CD4-positive, alpha-beta T cell (primary cell): ENCODE measurements at regions not wholly inside any gene's neighbourhood (a gene's known extent, or its start where the extent isn't known, plus 50 kb on each side); places are given as distances from the start of the nearest gene placed in this dataset.

Experiments
- ATAC-seq: fragments of 200-7000 bp; cut with Tn5 transposase; one replicate; pipeline ENCODE4 v1.10.0; 2022; ENCODE audit warnings: mild to moderate bottlenecking; ENCODE audit not compliant: poor library complexity
- CTCF ChIA-PET: fragments of 350-600 bp; sonication (Branson Sonifier 250); formaldehyde crosslinking; loops from one replicate; lab custom pipeline; 2021; ENCODE audit warnings: antibody characterized with exemption, inconsistent platforms; lab: Charles Lee
- POLR2A ChIA-PET: fragments of 350-600 bp; sonication (Branson Sonifier 250); formaldehyde crosslinking; loops from one replicate; lab custom pipeline; 2021; ENCODE audit warnings: antibody characterized with exemption, inconsistent platforms; lab: Charles Lee
- DNase-seq, 14 experiments: peaks; one replicate each; pipeline ENCODE4 v3.0.0-alpha.2; 2013 to 2020; ENCODE audit warnings: mixed read lengths in 2 of 14
- H3K27ac ChIP-seq, 2 donors: one replicate each; pipeline versions ENCODE4 v1.5.1 to v1.7.0; 2013; ENCODE audit warnings: low read length in 2 of 2, low read depth in 1 of 2, mild to moderate bottlenecking in 1 of 2
- H3K27me3 ChIP-seq, 2 experiments: 1 replicate in 1 of 2; 2 replicates in 1 of 2; pipeline versions ENCODE4 v1.6.1 to v1.7.0; 2013; ENCODE audit warnings: low read length in 2 of 2, control low read depth in 1 of 2, mild to moderate bottlenecking in 1 of 2, moderate library complexity in 1 of 2; ENCODE audit not compliant: insufficient read depth in 2 of 2, control insufficient read depth in 1 of 2
- H3K36me3 ChIP-seq: one replicate; pipeline ENCODE4 v1.6.1; 2013; ENCODE audit warnings: low read length, control low read depth; ENCODE audit not compliant: insufficient read depth
- H3K4me1 ChIP-seq: one replicate; pipeline ENCODE4 v1.6.1; 2013; ENCODE audit warnings: low read length, control low read depth; ENCODE audit not compliant: insufficient read depth
- H3K4me3 ChIP-seq: one replicate; pipeline ENCODE4 v1.5.1; 2013; ENCODE audit warnings: mild to moderate bottlenecking, low read length, moderate library complexity
- H3K9me3 ChIP-seq, 2 experiments: 1 replicate in 1 of 2; 2 replicates in 1 of 2; pipeline versions ENCODE4 v1.6.1 to v1.7.0; 2013; ENCODE audit warnings: low read length in 2 of 2, mild to moderate bottlenecking in 2 of 2, control low read depth in 1 of 2, moderate library complexity in 1 of 2; ENCODE audit not compliant: control insufficient read depth in 1 of 2, insufficient read depth in 1 of 2
- H3K27ac Mint-ChIP-seq: one replicate; pipeline ENCODE4 v1.8.0; 2020; ENCODE audit warnings: mixed read lengths
- H3K27me3 Mint-ChIP-seq: one replicate; pipeline ENCODE4 v1.8.0; 2021; ENCODE audit warnings: mixed read lengths
- H3K36me3 Mint-ChIP-seq: one replicate; pipeline ENCODE4 v1.8.0; 2021; ENCODE audit warnings: low read depth, mixed read lengths
- H3K4me1 Mint-ChIP-seq: one replicate; pipeline ENCODE4 v1.8.0; 2021; ENCODE audit warnings: low read depth, mixed read lengths
- H3K4me3 Mint-ChIP-seq: one replicate; pipeline ENCODE4 v1.8.0; 2020; ENCODE audit warnings: mild to moderate bottlenecking, mixed read lengths
- H3K9me3 Mint-ChIP-seq: one replicate; pipeline ENCODE4 v1.8.0; 2020; ENCODE audit warnings: mixed read lengths
- CTCF ChIP-seq: fragments of 200-600 bp; IDR thresholded peaks from one replicate; pipeline ENCODE4 v1.8.0; 2022; ENCODE audit warnings: antibody characterized with exemption, mild to moderate bottlenecking
- intact Hi-C, 2 experiments: fragments of 100-400 bp; cut with DNase I in 1 of 2; cut with micrococcal nuclease in 1 of 2; formaldehyde crosslinking; loops; one replicate each; pipeline versions ENCODE4 v1.15.1 to v1.9.0; 2023 to 2025; cut with DNase I, micrococcal nuclease

- H3K4me3 Mint-ChIP-seq = no peak overlapping the region
These were observed 138.1 kb upstream of the PHACTR3 start for GRCh38 chr20:59466107-59466815.

GRCh38 chr20:59468831-59469230, 135.5 kb upstream of the PHACTR3 start:
- H3K27me3 ChIP-seq = no peaks in the 10 kb centered on the region
- H3K27ac ChIP-seq = no peak overlapping the region
- H3K36me3 Mint-ChIP-seq = no peaks in the 10 kb centered on the region
- no peaks in the 10 kb centered on the region for H3K36me3 ChIP-seq
- no peak overlapping the region for H3K4me3 ChIP-seq
- no peaks in the 10 kb centered on the region for H3K4me1 Mint-ChIP-seq
- intact Hi-C loops = no loop called here
- H3K9me3 Mint-ChIP-seq = no peaks in the 10 kb centered on the region
- no peak for DNase-seq
- H3K4me3 Mint-ChIP-seq = no peak overlapping the region
- ChIA-PET CTCF (no interaction called here), POLR2A (no interaction called here)
- peaks cover 6% of the 10 kb centered on the region for H3K27me3 Mint-ChIP-seq
- no peak for TF ChIP-seq CTCF
- ATAC-seq = no peak
- H3K4me1 ChIP-seq = no peaks in the 10 kb centered on the region
- H3K9me3 ChIP-seq = no peaks in the 10 kb centered on the region
- H3K27ac Mint-ChIP-seq = no peak overlapping the region

More at GRCh38 chr20:59466107-59466815, 138.1 kb upstream of the PHACTR3 start:
- no peak for DNase-seq
- Histone ChIP-seq H3K27ac (no peak overlapping the region), H3K36me3 (no peaks in the 10 kb centered on the region), H3K27me3 (no peaks in the 10 kb centered on the region), H3K4me3 (no peak overlapping the region), H3K4me1 (no peaks in the 10 kb centered on the region), H3K9me3 (no peaks in the 10 kb centered on the region)
- intact Hi-C loops = no loop called here
- CTCF ChIA-PET = no interaction called here
- Mint-ChIP-seq H3K9me3 (no peaks in the 10 kb centered on the region), H3K27me3 (peaks cover 7% of the 10 kb centered on the region), H3K36me3 (no peaks in the 10 kb centered on the region), H3K27ac (no peak overlapping the region), H3K4me1 (no peaks in the 10 kb centered on the region)
- TF ChIP-seq CTCF = no peak
- POLR2A ChIA-PET = no interaction called here
- no peak for ATAC-seq

GRCh38 chr20:59469267-59470252, 134.8 kb upstream of the PHACTR3 start:
- Histone ChIP-seq H3K27ac (no peak overlapping the region), H3K36me3 (no peaks in the 10 kb centered on the region), H3K4me1 (no peaks in the 10 kb centered on the region), H3K4me3 (no peak overlapping the region), H3K27me3 (no peaks in the 10 kb centered on the region), H3K9me3 (no peaks in the 10 kb centered on the region)
- intact Hi-C loops = no loop called here
- CTCF ChIA-PET = no interaction called here
- ATAC-seq (no peak), DNase-seq (no peak)
- no peaks in the 10 kb centered on the region for H3K9me3 Mint-ChIP-seq
- no peaks in the 10 kb centered on the region for H3K36me3 Mint-ChIP-seq
- peaks cover 6% of the 10 kb centered on the region for H3K27me3 Mint-ChIP-seq
- no peaks in the 10 kb centered on the region for H3K4me1 Mint-ChIP-seq
- H3K4me3 Mint-ChIP-seq = no peak overlapping the region
- no peak overlapping the region for H3K27ac Mint-ChIP-seq
- TF ChIP-seq CTCF = no peak
- POLR2A ChIA-PET = no interaction called here
